ENCODE measurements at regions not wholly inside any gene's neighbourhood (a gene's known extent, or its start where the extent isn't known, plus 50 kb on each side); places are given as distances from the start of the nearest gene placed in this dataset.

DNA sequence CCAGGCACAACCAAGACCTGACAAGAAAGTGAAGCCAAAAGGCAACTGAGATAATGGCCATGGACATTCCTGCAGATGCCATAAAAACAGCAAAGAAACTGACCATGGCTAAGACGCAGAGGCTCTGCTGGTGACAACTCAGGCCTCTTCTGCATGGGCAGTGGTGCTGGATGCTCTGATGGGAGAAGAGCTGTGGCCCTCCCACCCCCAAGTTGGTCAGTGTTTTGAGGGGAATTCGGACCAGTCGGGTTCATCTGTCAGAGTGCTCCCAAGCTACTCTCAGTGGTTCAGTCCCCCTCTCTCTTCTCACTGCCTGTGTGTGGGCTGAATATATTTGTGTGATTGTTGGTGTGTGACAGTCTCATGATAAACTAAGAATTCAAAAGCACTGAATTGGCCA, 79.0 kb upstream of the GPR26 start:
- no peaks in the 10 kb centered on the region for H3K4me1 ChIP-seq (ENCODE audit: insufficient read depth, low read length)
- H3K27me3 Mint-ChIP-seq = peaks cover 44% of the 10 kb centered on the region
- no peak overlapping the region for H3K4me3 ChIP-seq (ENCODE audit: low read length)

DNA sequence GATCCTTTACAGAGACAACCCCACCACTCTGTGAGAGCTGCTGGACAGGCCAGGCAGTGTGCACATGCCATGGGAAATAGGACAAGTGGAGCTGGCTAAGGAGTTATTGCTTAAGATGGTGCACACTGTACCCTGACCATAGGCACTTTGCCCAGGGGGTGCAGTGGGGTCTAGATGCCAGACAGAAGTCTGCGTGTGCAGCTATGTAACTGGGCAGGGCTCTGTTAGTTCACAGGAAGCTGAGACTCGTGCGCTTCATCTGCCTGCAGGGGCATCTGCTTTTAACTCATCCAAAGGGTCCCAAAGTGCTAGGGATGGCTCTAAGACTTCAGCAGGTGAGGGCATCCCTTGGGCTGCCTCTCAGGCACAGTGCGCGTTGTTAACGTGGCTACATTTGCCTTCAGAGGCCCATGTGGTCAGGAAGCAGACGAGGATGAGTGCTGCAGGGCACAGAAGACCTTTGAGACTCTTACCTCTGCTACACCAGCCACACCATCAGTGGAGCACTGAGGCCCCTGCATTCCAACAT, 77.7 kb upstream of the GPR26 start:
- no peaks in the 10 kb centered on the region for H3K36me3 ChIP-seq (ENCODE audit: insufficient read depth, low read length)
- H3K9me3 Mint-ChIP-seq = no peaks in the 10 kb centered on the region
- H3K36me3 Mint-ChIP-seq (ENCODE audit: low read depth) = no peaks in the 10 kb centered on the region
- ChIA-PET CTCF (no interaction called here), POLR2A (no interaction called here)
- ATAC-seq (ENCODE audit: poor library complexity) (no peak), DNase-seq (no peak)
- H3K4me1 Mint-ChIP-seq (ENCODE audit: low read depth) = no peaks in the 10 kb centered on the region
- H3K9me3 ChIP-seq (ENCODE audit: control insufficient read depth in 1 of 2, insufficient read depth in 1 of 2, low read length in 2 of 2) = no peaks in the 10 kb centered on the region
- H3K27me3 Mint-ChIP-seq = peaks cover 32% of the 10 kb centered on the region
- H3K27me3 ChIP-seq (ENCODE audit: control insufficient read depth in 1 of 2, insufficient read depth in 2 of 2, low read length in 2 of 2) = peaks cover 9 to 11% of the 10 kb centered on the region in 2 experiments
- H3K27ac ChIP-seq (ENCODE audit: low read depth in 1 of 2, low read length in 2 of 2) = no peak overlapping the region
- no peak overlapping the region for H3K27ac Mint-ChIP-seq
- no peak overlapping the region for H3K4me3 Mint-ChIP-seq
- no peak overlapping the region for H3K4me3 ChIP-seq (ENCODE audit: low read length)
- TF ChIP-seq, protein P1, sequence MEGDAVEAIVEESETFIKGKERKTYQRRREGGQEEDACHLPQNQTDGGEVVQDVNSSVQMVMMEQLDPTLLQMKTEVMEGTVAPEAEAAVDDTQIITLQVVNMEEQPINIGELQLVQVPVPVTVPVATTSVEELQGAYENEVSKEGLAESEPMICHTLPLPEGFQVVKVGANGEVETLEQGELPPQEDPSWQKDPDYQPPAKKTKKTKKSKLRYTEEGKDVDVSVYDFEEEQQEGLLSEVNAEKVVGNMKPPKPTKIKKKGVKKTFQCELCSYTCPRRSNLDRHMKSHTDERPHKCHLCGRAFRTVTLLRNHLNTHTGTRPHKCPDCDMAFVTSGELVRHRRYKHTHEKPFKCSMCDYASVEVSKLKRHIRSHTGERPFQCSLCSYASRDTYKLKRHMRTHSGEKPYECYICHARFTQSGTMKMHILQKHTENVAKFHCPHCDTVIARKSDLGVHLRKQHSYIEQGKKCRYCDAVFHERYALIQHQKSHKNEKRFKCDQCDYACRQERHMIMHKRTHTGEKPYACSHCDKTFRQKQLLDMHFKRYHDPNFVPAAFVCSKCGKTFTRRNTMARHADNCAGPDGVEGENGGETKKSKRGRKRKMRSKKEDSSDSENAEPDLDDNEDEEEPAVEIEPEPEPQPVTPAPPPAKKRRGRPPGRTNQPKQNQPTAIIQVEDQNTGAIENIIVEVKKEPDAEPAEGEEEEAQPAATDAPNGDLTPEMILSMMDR (IDR thresholded peaks at IDR 0.05) = no peak
- no peaks in the 10 kb centered on the region for H3K4me1 ChIP-seq (ENCODE audit: insufficient read depth, low read length)
- intact Hi-C loops (cut with DNase I, micrococcal nuclease) = no loop called here

More for the DNA sequence above, 79.0 kb upstream of the GPR26 start:
- ChIA-PET CTCF (no interaction called here), POLR2A (no interaction called here)
- Mint-ChIP-seq H3K27ac (no peak overlapping the region), H3K9me3 (no peaks in the 10 kb centered on the region), H3K4me3 (no peak overlapping the region), H3K36me3 (ENCODE audit: low read depth) (no peaks in the 10 kb centered on the region), H3K4me1 (ENCODE audit: low read depth) (no peaks in the 10 kb centered on the region)
- intact Hi-C loops (cut with DNase I, micrococcal nuclease) = no loop called here
- DNase-seq = no peak
- peaks cover 17 to 22% of the 10 kb centered on the region in 2 experiments for H3K27me3 ChIP-seq (ENCODE audit: control insufficient read depth in 1 of 2, insufficient read depth in 2 of 2, low read length in 2 of 2)
- H3K9me3 ChIP-seq (ENCODE audit: control insufficient read depth in 1 of 2, insufficient read depth in 1 of 2, low read length in 2 of 2) = no peaks in the 10 kb centered on the region
- no peak for ATAC-seq (ENCODE audit: poor library complexity)
- H3K36me3 ChIP-seq (ENCODE audit: insufficient read depth, low read length) = no peaks in the 10 kb centered on the region
- TF ChIP-seq, protein P1 (IDR thresholded peaks at IDR 0.05) = no peak
- H3K27ac ChIP-seq (ENCODE audit: low read depth in 1 of 2, low read length in 2 of 2) = no peak overlapping the region

DNA sequence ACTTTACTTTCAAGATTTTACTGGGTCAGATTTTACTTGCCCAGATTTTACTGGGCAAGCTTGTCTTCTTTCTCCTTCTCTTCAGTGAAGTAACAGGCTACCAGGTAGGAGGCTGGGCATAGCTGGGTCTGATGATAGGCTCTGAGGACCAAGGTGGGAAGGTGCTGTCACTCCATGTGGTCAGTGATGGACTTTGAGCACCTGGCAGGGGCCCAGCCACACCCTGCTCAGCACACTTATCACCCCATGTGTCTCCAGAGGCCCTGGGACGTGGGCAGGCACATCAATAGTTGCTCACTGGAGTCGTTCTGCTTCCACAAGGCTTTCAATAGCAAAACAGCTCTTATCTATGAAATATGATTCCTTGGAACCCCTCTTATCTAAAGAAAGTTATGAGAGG, 70.5 kb upstream of the GPR26 start:
- CTCF ChIA-PET = no interaction called here
- Mint-ChIP-seq H3K4me3 (no peak overlapping the region), H3K9me3 (no peaks in the 10 kb centered on the region)

More for the DNA sequence above, 70.5 kb upstream of the GPR26 start:
- Histone ChIP-seq H3K27me3 (ENCODE audit: control insufficient read depth in 1 of 2, insufficient read depth in 2 of 2, low read length in 2 of 2) (peaks cover 0 to 3% of the 10 kb centered on the region in 2 experiments), H3K27ac (ENCODE audit: low read depth in 1 of 2, low read length in 2 of 2) (no peak overlapping the region), H3K9me3 (ENCODE audit: control insufficient read depth in 1 of 2, insufficient read depth in 1 of 2, low read length in 2 of 2) (peaks cover 0 to 8% of the 10 kb centered on the region in 2 experiments), H3K36me3 (ENCODE audit: insufficient read depth, low read length) (no peaks in the 10 kb centered on the region), H3K4me3 (ENCODE audit: low read length) (no peak overlapping the region), H3K4me1 (ENCODE audit: insufficient read depth, low read length) (no peaks in the 10 kb centered on the region)
- TF ChIP-seq, protein P1 (IDR thresholded peaks at IDR 0.05) = no peak
- H3K36me3 Mint-ChIP-seq (ENCODE audit: low read depth) = no peaks in the 10 kb centered on the region
- no peak for ATAC-seq (ENCODE audit: poor library complexity)
- H3K27me3 Mint-ChIP-seq = peaks cover 12% of the 10 kb centered on the region
- no peaks in the 10 kb centered on the region for H3K4me1 Mint-ChIP-seq (ENCODE audit: low read depth)
- POLR2A ChIA-PET = no interaction called here
- H3K27ac Mint-ChIP-seq = no peak overlapping the region
- no peak for DNase-seq
- intact Hi-C loops (cut with DNase I, micrococcal nuclease) = no loop called here
